ENCODE measurements at regions not wholly inside any gene's neighbourhood (a gene's known extent, or its start where the extent isn't known, plus 50 kb on each side); places are given as distances from the start of the nearest gene placed in this dataset.
"Not testable (repeated sequence)": the region's sequence is repeated elsewhere in the genome, so short reads cannot be mapped to it uniquely, and the experiment has no call there.

DNA sequence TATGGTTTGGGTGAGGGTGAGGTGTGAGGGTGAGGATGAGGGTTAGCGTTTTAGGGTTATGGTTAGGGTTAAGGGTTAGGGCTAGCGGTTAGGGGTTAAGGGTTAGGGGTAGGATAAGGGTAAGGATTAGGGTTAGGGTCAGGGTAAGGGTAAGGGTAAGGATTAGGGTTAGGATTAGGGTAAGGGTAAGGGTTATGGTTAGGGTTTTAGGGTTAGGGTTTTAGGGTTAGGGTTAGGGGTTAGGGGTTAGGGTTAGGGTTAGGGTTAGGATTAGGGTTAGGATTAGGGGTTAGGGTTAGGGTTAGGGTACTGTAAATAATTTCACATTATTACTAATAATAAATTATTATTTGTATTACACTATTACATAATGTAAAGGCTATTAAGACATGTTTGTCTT lies 359.5 kb downstream of the CACNA1B start:
- TF ChIP-seq, protein P1, sequence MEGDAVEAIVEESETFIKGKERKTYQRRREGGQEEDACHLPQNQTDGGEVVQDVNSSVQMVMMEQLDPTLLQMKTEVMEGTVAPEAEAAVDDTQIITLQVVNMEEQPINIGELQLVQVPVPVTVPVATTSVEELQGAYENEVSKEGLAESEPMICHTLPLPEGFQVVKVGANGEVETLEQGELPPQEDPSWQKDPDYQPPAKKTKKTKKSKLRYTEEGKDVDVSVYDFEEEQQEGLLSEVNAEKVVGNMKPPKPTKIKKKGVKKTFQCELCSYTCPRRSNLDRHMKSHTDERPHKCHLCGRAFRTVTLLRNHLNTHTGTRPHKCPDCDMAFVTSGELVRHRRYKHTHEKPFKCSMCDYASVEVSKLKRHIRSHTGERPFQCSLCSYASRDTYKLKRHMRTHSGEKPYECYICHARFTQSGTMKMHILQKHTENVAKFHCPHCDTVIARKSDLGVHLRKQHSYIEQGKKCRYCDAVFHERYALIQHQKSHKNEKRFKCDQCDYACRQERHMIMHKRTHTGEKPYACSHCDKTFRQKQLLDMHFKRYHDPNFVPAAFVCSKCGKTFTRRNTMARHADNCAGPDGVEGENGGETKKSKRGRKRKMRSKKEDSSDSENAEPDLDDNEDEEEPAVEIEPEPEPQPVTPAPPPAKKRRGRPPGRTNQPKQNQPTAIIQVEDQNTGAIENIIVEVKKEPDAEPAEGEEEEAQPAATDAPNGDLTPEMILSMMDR (conservative IDR thresholded peaks at IDR 0.05; ENCODE audit: low read depth, low read length), result not testable (repeated sequence)
- not testable (repeated sequence) for TF ChIP-seq MAFK (IDR thresholded peaks at IDR 0.05; ENCODE audit: low read depth, low read length); POLR2A (IDR thresholded peaks at IDR 0.05; ENCODE audit: low read depth, low read length); RAD21 (IDR thresholded peaks at IDR 0.05; ENCODE audit: low read length); FOS (IDR thresholded peaks at IDR 0.05; ENCODE audit: low read depth, low read length); CHD1 (IDR thresholded peaks at IDR 0.05; ENCODE audit: low read depth, low read length); RFX5 (IDR thresholded peaks at IDR 0.05; ENCODE audit: low read depth, low read length); RCOR1 (IDR thresholded peaks at IDR 0.05; ENCODE audit: insufficient replicate concordance, low read length)

Measured in IMR-90 (cell line).